Anterior cingulate cortex (tissue), 58 donors: ENCODE measurements at regions not wholly inside any gene's neighbourhood (a gene's known extent, or its start where the extent isn't known, plus 50 kb on each side); places are given as distances from the start of the nearest gene placed in this dataset.

Experiments
- DNase-seq, 58 donors: peaks; one replicate each; lab custom pipeline; 2025; lab: John Stamatoyannopoulos, UW

DNA sequence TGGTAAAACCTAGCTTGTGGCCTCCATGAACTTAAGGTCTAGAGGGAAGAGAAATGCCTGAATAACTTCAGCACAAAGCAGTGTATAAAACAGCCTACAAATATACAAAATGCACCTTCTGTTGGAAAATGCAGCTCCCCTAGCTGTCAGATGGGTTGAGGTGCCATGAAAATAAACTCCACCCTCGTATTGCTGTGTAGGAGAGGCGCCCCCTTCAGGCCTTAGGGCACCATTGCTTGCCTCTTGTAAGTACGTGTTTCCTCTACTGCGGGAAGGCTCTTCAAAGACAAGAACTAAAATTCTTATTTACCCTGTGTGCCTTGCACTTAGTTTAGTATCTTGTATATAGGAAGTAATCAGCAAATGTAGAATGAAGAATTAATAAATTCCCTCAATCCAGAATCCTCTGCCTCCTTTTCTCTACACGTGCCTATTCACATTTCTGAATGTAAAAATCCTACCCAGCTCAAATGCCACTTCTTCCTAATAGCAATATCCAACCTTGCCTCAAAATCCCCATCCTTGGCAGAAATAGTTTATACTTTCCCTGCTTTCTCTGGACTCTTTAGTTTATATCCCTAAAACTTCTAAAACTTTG, 393.7 kb upstream of the PDE4D start:
- DNase-seq = peak in 6 of 58 donors; percentile 4 to 36 (median 10)

GRCh38 chr5:60285910-60286309, 392.4 kb upstream of the PDE4D start:
- no peak for DNase-seq

- DNase-seq = no peak
These were observed 387.4 kb upstream of the PDE4D start for GRCh38 chr5:60280943-60281342.

DNA sequence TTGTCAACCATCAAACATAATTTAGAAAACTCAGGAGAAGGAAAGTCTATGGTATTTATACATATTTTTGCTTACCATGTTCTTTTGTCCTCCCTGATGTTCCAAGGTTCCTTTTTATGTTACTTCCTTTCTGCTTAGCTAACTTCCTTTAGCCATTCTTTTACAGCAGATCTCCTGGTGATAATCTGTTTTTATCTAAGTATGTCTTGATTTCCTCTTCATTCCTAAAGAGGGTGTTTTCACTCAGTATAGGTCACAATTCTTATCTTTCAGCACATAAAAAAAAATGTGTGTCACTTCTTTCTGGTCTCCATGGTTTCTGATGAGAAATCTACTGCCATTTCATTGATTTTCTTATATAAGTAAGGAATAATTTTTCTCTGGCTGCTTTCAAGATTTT, 384.4 kb upstream of the PDE4D start:
- DNase-seq = no peak

DNA sequence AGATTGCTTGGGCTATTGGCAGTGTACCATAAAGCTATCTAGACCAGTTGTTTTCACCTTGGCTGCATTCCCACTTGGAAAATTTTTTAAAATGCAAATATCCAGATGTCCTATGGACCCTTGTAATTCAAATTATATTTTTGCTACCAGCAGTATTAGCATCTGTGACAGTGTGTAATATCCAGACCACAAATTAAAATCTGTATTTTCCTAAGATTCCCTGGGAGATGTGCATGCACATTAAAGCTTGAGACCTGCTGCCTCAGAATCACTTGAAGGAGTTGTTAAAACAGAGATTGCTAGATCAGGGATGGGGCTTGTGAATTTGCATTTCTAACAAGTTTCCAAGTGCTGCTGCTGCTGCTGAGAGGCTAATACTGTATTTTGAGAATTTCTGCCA, 381.2 kb upstream of the PDE4D start:
- no peak for DNase-seq

GRCh38 chr5:60271517-60271916, 378.0 kb upstream of the PDE4D start:
- DNase-seq = no peak

DNA sequence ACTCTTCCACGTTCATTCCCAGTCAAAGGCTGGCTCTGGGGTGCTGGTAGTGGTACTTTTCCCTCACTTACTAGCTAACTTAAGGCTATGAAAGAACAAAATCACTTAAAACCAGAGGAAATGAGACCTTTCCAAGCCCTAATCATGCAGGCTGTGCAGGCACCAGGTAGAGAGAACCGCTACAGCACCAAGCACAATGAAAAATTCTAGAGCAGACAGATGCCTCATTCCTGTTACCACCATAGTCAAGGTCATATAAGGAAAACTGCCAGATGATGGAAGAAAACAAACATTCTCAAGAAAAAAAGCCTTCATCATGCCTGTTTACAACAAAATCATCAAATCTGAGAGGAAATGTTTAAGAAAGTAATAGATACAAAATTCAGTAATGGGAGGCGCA, 374.4 kb upstream of the PDE4D start:
- DNase-seq = no peak

GRCh38 chr5:60263346-60263745, 369.8 kb upstream of the PDE4D start:
- no peak for DNase-seq

DNA sequence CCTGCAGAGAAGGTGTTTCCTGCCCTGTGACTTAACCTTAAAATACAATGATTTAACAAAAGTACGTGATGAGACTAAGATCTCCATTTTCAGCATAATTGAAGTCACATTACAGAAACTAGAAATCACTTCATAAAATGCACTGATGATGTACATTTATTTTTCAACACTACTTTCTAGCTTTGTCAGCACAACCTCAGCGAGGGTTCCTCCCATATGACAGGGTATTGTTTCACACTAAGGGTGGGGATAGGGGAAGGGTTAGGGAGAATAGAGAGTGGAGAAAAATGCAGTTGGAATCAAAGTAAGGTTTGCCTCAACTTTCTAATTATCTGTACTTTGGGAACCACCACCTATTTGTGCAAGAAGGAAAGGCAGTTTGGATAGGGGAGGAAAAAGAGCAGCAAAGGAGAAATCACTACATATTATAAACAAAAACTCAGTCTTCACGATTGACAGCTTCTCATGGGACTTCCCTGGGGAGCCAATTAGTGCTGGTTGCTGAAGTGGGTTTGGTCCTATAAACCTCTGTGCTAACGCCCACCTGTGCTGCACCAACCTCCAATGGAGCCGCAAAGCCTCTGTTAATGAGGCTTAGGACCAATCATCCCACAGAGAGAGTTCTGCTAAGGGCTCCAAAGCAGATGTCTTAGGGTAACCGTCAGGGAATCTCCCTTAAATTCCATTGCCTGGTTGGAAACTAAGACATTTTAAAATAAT, 369.2 kb upstream of the PDE4D start:
- no peak for DNase-seq

GRCh38 chr5:60261732-60262131, 368.2 kb upstream of the PDE4D start:
- DNase-seq = no peak

- no peak for DNase-seq
These were observed 367.1 kb upstream of the PDE4D start for GRCh38 chr5:60260658-60261057.

GRCh38 chr5:60259730-60260129, 366.2 kb upstream of the PDE4D start:
- no peak for DNase-seq

GRCh38 chr5:60257596-60258271, 364.2 kb upstream of the PDE4D start:
- peak in 7 of 58 donors; percentile 1 to 46 (median 5) for DNase-seq

GRCh38 chr5:60256546-60256945, 363.0 kb upstream of the PDE4D start:
- DNase-seq = no peak

DNA sequence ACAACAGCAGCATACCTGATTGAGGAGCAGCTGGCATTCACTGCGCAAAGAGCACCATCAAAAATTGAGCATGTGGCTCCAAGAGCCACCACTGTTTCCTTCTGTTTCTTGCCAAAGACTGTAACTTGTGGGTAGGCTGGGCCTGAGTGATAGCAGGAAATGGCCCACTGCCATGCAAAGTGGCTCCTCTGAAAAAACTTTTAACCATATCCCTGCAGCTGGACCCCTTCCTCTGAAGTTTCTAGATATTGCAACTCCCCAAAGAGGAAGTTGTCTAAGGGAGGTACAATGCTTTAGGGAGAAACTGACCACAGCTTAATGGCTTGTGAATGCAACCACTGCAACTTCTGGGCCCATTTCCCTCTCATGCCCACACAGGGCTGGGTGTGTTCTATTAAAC, 355.4 kb upstream of the PDE4D start:
- DNase-seq = peak in 8 of 58 donors; percentile 2 to 33 (median 6)

- no peak for DNase-seq
These were observed 350.2 kb upstream of the PDE4D start for GRCh38 chr5:60243713-60244112.

- DNase-seq = no peak
These were observed 338.7 kb upstream of the PDE4D start for GRCh38 chr5:60232036-60232795.

- no peak for DNase-seq
These were observed 336.9 kb upstream of the PDE4D start for GRCh38 chr5:60230456-60230855.

GRCh38 chr5:60229691-60230185, 336.2 kb upstream of the PDE4D start:
- no peak for DNase-seq

DNA sequence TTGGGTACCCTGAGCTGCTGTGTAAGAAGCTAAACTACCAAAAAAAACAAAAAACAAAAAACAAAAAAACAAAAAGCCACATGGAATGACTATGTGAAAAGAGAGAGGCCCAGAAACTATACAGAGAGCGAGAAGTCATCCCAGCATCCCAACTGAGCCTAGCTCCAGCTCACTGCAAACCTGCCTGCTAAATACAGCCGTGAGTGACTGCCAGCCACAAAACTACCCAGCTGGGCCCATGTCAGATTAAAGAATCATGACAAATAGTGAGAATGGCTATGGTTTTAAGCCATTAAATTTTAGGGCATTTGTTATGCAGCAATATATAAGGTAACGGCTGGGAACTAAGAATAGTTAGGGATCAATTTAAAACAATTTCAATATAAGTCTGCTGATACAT, 335.1 kb upstream of the PDE4D start:
- DNase-seq = no peak

DNA sequence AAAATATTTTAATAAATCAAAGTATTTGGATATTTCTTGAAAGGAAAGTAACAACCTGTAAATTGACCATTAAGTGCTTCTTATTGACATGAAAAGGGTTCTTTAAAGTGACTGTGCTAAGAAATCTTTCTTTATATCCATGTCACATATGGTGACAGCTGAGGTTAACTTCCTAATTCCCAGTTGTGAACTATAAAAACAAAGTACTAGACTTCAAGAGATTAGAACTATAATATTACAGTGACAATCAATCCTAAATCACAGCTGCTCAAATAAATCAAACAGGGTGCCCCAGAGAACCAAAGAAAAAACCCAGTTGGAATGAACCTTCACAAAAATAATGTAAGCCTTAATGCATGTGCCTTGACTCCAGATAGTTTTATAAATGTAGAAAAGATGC, 332.6 kb upstream of the PDE4D start:
- no peak for DNase-seq
